Adrenal gland (tissue), 9 donors: ENCODE measurements at regions not wholly inside any gene's neighbourhood (a gene's known extent, or its start where the extent isn't known, plus 50 kb on each side); places are given as distances from the start of the nearest gene placed in this dataset.

Experiments used
- DNase-seq, 7 donors: peaks; one replicate each; pipeline ENCODE4 v3.0.0-alpha.2; 2019 to 2020
- H3K27ac ChIP-seq, 5 donors: fragments of 200-600 bp; sonication (generic) in 4 of 5; 1 replicate in 3 of 5; 2 replicates in 2 of 5; pipeline versions ENCODE4 v1.5.1 to v1.8.0; 2016 to 2020; ENCODE audit warnings: mild to moderate bottlenecking in 1 of 5
- H3K27me3 ChIP-seq: fragments of 200-600 bp; 2 replicates; pipeline ENCODE4 v1.8.0; 2021
- H3K36me3 ChIP-seq, 2 donors: fragments of 200-600 bp; replicated peaks in 1 of 2; 1 replicate in 1 of 2; 2 replicates in 1 of 2; pipeline versions ENCODE4 v1.5.1 to v1.8.0; 2018 to 2022
- H3K4me1 ChIP-seq, 2 donors: fragments of 200-600 bp; replicated peaks in 1 of 2; 1 replicate in 1 of 2; 2 replicates in 1 of 2; pipeline versions ENCODE4 v1.5.1 to v1.8.0; 2018 to 2021
- H3K4me3 ChIP-seq, 4 donors: fragments of 200-600 bp; sonication (generic) in 3 of 4; one replicate each; pipeline ENCODE4 v1.5.1; 2016 to 2018
- H3K9me3 ChIP-seq, 3 donors: fragments of 200-600 bp; sonication (generic) in 1 of 3; replicated peaks in 1 of 3; 1 replicate in 2 of 3; 2 replicates in 1 of 3; pipeline versions ENCODE4 v1.5.1 to v1.8.0; 2016 to 2021
- CTCF ChIP-seq, 6 experiments: fragments of 450-650 bp in 4 of 6; fragments of 200-600 bp in 2 of 6; sonication (generic) in 1 of 6; IDR thresholded peaks; 1 replicate in 5 of 6; 2 replicates in 1 of 6; pipeline versions ENCODE4 v1.5.1 to v1.8.0; 2016 to 2021; ENCODE audit warnings: antibody characterized with exemption in 6 of 6, mild to moderate bottlenecking in 2 of 6, moderate library complexity in 1 of 6
- POLR2A ChIP-seq, 2 donors: fragments of 450-650 bp; IDR thresholded peaks; one replicate each; pipeline ENCODE4 v1.6.1; 2017; ENCODE audit warnings: antibody characterized with exemption in 2 of 2, mild to moderate bottlenecking in 2 of 2, moderate library complexity in 1 of 2
- WGBS, 4 donors: extraction: QIAGEN DNeasy Blood & Tissue Kit in 2 of 4; methylation state at CpG; one replicate each; pipeline versions ENCODE4 v1.1.5 to v1.1.7; 2013 to 2017; 5-methylcytosine and 5-hydroxymethylcytosine counted together
- intact Hi-C, 2 donors: fragments of 100-400 bp; cut with DNase I; formaldehyde crosslinking; loops; one replicate each; pipeline versions ENCODE4 v1.14.1 to v1.15.0; 2022 to 2023
- donor health status: healthy with polysubstance abuse.
- donor health status: Bipolar disorder and iron deficiency.
- donor health status: DM: yes; HTN: yes; CAD: no.
- donor health status: DM: no; HTN: no; CAD: no.
- donor health status: DM: no; HTN: no; CAD: no.

DNA sequence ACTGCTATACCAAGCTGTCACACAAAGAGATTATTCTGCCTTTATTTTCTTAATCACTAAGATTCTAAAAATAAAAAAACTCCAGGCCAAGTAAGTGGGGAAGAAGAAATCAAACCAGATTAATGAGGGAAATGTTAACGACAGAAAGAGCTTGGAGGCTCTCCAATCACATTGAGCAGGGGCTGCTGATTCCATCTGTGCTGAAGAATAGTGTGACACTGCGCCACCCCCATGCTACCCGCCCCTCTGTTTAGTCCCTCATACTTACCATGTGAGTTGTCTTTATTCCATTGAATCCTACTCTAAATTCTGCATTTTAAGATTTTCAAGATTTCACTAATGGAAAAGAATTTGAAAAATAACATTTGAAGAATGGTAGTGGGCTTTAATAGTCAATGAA lies 998.0 kb upstream of the CDH2 start:
- H3K36me3 ChIP-seq: no peaks in the 10 kb centered on the region
- WGBS, 4 donors: 60 to 68% (median 65%) methylated on average over 3 of the region's 3 CpGs
- no peak overlapping the region for H3K4me3 ChIP-seq
- intact Hi-C loops: no loop called here
- TF ChIP-seq CTCF (IDR thresholded peaks at IDR 0.05) (no peak), POLR2A (IDR thresholded peaks at IDR 0.05) (no peak)
- no peaks in the 10 kb centered on the region for H3K9me3 ChIP-seq
- no peak for DNase-seq
- H3K4me1 ChIP-seq: peaks cover 0 to 5% of the 10 kb centered on the region in 2 donors
- no peak overlapping the region for H3K27ac ChIP-seq
- H3K27me3 ChIP-seq: no peaks in the 10 kb centered on the region

DNA sequence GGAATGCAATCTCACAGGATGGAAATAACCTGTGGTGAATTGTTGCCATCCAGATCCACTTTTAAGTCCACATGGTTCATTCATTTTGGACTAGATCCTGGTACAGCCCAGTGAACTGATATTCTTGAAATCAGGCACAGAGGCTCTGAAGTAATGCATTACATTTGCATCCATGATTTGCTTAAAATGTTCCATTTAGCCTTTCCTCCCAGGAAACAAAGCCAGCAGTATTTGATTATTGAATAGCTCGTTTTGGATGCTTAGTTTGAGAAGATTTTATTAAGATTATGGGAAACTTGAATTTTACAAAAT lies 995.8 kb upstream of the CDH2 start:
- Histone ChIP-seq H3K9me3 (no peaks in the 10 kb centered on the region), H3K27me3 (no peaks in the 10 kb centered on the region), H3K27ac (no peak overlapping the region), H3K4me3 (no peak overlapping the region), H3K36me3 (no peaks in the 10 kb centered on the region), H3K4me1 (peaks cover 0 to 5% of the 10 kb centered on the region in 2 donors)
- TF ChIP-seq POLR2A (IDR thresholded peaks at IDR 0.05): no peak
- no peak for TF ChIP-seq CTCF (IDR thresholded peaks at IDR 0.05)
- intact Hi-C loops: no loop called here
- no peak for DNase-seq
- WGBS, 4 donors: 42 to 75% (median 48%) methylated on average over 1 of the region's 1 CpG

GRCh38 chr18:29171892-29172755 lies 995.2 kb upstream of the CDH2 start:
- no peak for DNase-seq
- Histone ChIP-seq H3K4me1 (peaks cover 0 to 5% of the 10 kb centered on the region in 2 donors), H3K27me3 (no peaks in the 10 kb centered on the region), H3K4me3 (no peak overlapping the region), H3K9me3 (no peaks in the 10 kb centered on the region), H3K36me3 (no peaks in the 10 kb centered on the region), H3K27ac (no peak overlapping the region)
- TF ChIP-seq CTCF (IDR thresholded peaks at IDR 0.05): no peak
- no peak for TF ChIP-seq POLR2A (IDR thresholded peaks at IDR 0.05)
- WGBS, 4 donors: 49 to 64% (median 54%) methylated on average over 5 of the region's 5 CpGs
- intact Hi-C loops: no loop called here

DNA sequence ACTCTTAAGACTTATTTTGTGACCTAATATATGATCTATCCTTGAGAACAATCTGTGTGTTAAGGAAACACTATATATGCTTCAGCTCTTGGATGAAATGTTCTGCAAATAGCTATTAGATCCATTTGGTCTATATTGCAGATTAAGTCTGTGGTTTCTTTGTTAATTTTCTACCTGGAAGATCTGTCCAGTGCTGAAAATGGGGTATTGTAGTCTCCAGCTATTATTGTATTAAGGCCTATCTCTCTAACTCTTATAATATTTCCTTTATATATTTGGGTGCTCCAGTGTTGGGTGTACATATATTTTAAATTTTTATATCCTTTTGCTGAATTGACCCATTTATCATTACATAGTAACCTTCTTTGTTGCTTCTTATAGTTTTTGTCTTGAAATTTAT lies 992.7 kb upstream of the CDH2 start:
- Histone ChIP-seq H3K4me1 (peaks cover 0 to 5% of the 10 kb centered on the region in 2 donors), H3K9me3 (no peaks in the 10 kb centered on the region), H3K4me3 (no peak overlapping the region), H3K36me3 (no peaks in the 10 kb centered on the region), H3K27ac (no peak overlapping the region), H3K27me3 (no peaks in the 10 kb centered on the region)
- TF ChIP-seq POLR2A (IDR thresholded peaks at IDR 0.05) (no peak), CTCF (IDR thresholded peaks at IDR 0.05) (no peak)
- intact Hi-C loops: no loop called here
- no peak for DNase-seq
